Endothelial cell of umbilical vein (primary cell): ENCODE measurements at regions not wholly inside any gene's neighbourhood (a gene's known extent, or its start where the extent isn't known, plus 50 kb on each side); places are given as distances from the start of the nearest gene placed in this dataset.

Source experiments
- BruUV-seq: library from RNA; stranded (reverse); fragments of 400-500 nt; replicated peaks from 2 replicates; lab custom pipeline; 2021; lab: Mats Ljungman, UMichigan
- CTCF ChIA-PET: fragments of 300-600, 350-600 bp; sonication (Branson Sonifier 250); formaldehyde crosslinking; loops from one replicate; lab custom pipeline; 2021; ENCODE audit warnings: antibody characterized with exemption, inconsistent platforms; lab: Charles Lee
- POLR2A ChIA-PET: fragments of 300-600, 350-600 bp; sonication (Branson Sonifier 250); formaldehyde crosslinking; loops from one replicate; lab custom pipeline; 2021; ENCODE audit warnings: antibody characterized with exemption, inconsistent platforms; lab: Charles Lee
- DNase-seq: peaks from one replicate; pipeline ENCODE4 v3.0.0-alpha.2; 2011; ENCODE audit warnings: low read depth, low spot score
- FAIRE-seq: peaks from 2 replicates; lab custom pipeline; 2011; peaks lifted over from hg19 to GRCh38; lab: Jason Lieb, UNC
- H2AFZ ChIP-seq: 2 replicates; pipeline ENCODE4 v1.6.0; 2012; ENCODE audit warnings: low read depth, low read length, control low read depth, inconsistent platforms
- H3K27ac ChIP-seq: 2 replicates; pipeline ENCODE4 v1.5.1; 2011; ENCODE audit warnings: low read depth, mild to moderate bottlenecking, control low read depth, low read length, moderate library complexity; ENCODE audit not compliant: insufficient read depth
- H3K27me3 ChIP-seq, 2 experiments: 2 replicates each; pipeline versions ENCODE4 v1.6.0 to v1.6.1; 2011; ENCODE audit warnings: low read length in 2 of 2, mixed read lengths in 1 of 2; ENCODE audit not compliant: control insufficient read depth in 2 of 2, insufficient read depth in 2 of 2
- H3K36me3 ChIP-seq, 2 experiments: 2 replicates in 1 of 2; 3 replicates in 1 of 2; pipeline ENCODE4 v1.5.1; 2011; ENCODE audit warnings: low read length in 2 of 2, mild to moderate bottlenecking in 1 of 2, moderate library complexity in 1 of 2; ENCODE audit not compliant: control insufficient read depth in 2 of 2, insufficient read depth in 2 of 2; ENCODE audit errors: extremely low read depth in 1 of 2
- H3K4me1 ChIP-seq: 3 replicates; pipeline ENCODE4 v1.5.1; 2011; ENCODE audit warnings: mild to moderate bottlenecking, low read length; ENCODE audit not compliant: control insufficient read depth, insufficient read depth; ENCODE audit errors: extremely low read depth
- H3K4me2 ChIP-seq: 2 replicates; pipeline ENCODE4 v1.6.1; 2011; ENCODE audit warnings: low read length, control low read depth, mixed read lengths; ENCODE audit not compliant: insufficient read depth
- H3K4me3 ChIP-seq, 3 experiments: fragments of 200-600 bp in 1 of 3; sonication (generic), shearing (Covaris generic) in 1 of 3; replicated peaks in 1 of 3; 2 replicates each; pipeline ENCODE4 v1.5.1; 2011 to 2016; ENCODE audit warnings: control low read depth in 3 of 3, low read length in 3 of 3, mild to moderate bottlenecking in 2 of 3, inconsistent platforms in 1 of 3, low read depth in 1 of 3, moderate library complexity in 1 of 3; ENCODE audit not compliant: insufficient read depth in 1 of 3
- H3K79me2 ChIP-seq: 2 replicates; pipeline ENCODE4 v1.6.0; 2012; ENCODE audit warnings: low read length, inconsistent platforms; ENCODE audit not compliant: control insufficient read depth, insufficient read depth
- H3K9ac ChIP-seq: replicated peaks from 2 replicates; pipeline ENCODE3; 2011; ENCODE audit warnings: low read length, control low read depth; ENCODE audit not compliant: insufficient read depth; ENCODE audit errors: extremely low read depth
- H3K9me1 ChIP-seq: replicated peaks from 3 replicates; pipeline ENCODE4 v1.6.0; 2011; ENCODE audit warnings: mild to moderate bottlenecking, low read length; ENCODE audit not compliant: control insufficient read depth, insufficient read depth; ENCODE audit errors: extremely low read depth
- H3K9me3 ChIP-seq: replicated peaks from 2 replicates; pipeline ENCODE4 v1.5.1; 2012; ENCODE audit warnings: low read length, inconsistent platforms; ENCODE audit not compliant: control insufficient read depth, insufficient read depth
- H4K20me1 ChIP-seq: replicated peaks from 2 replicates; pipeline ENCODE3; 2011; ENCODE audit warnings: mild to moderate bottlenecking, low read length; ENCODE audit not compliant: control insufficient read depth, insufficient read depth; ENCODE audit errors: extremely low read depth
- EZH2 ChIP-seq: IDR thresholded peaks from 2 replicates; pipeline ENCODE4 v1.6.1; 2012; ENCODE audit warnings: borderline replicate concordance, low read depth, mild to moderate bottlenecking, moderate library complexity, low read length, inconsistent platforms; ENCODE audit not compliant: severe bottlenecking
- FOS ChIP-seq: IDR thresholded peaks from 2 replicates; pipeline ENCODE4 v1.6.1; 2011; ENCODE audit warnings: mild to moderate bottlenecking, low read length, moderate library complexity, borderline replicate concordance; ENCODE audit not compliant: insufficient read depth
- GATA2 ChIP-seq: IDR thresholded peaks from 2 replicates; pipeline ENCODE4 v1.7.0; 2011; ENCODE audit warnings: low read depth, mild to moderate bottlenecking, moderate library complexity, mixed read lengths, low read length; ENCODE audit not compliant: insufficient read length, insufficient read depth
- JUN ChIP-seq: IDR thresholded peaks from 2 replicates; pipeline ENCODE4 v1.6.1; 2011; ENCODE audit warnings: borderline replicate concordance, low read depth; ENCODE audit not compliant: insufficient read length, insufficient read depth
- MYC ChIP-seq: IDR thresholded peaks from one replicate; pipeline ENCODE4 v1.6.1; 2011; ENCODE audit warnings: mild to moderate bottlenecking, low read depth, low read length
- POLR2A ChIP-seq: IDR thresholded peaks from 2 replicates; pipeline ENCODE4 v1.6.1; 2012; ENCODE audit warnings: low read depth, mild to moderate bottlenecking, control low read depth, low read length
- POLR2AphosphoS5 ChIP-seq: IDR thresholded peaks from 2 replicates; pipeline ENCODE4 v1.6.1; 2012; ENCODE audit warnings: low read depth, mild to moderate bottlenecking, control low read depth, low read length, moderate library complexity; ENCODE audit not compliant: insufficient read depth
- dilution Hi-C: fragments of 300-500 bp; cut with MboI; formaldehyde crosslinking; loops from one replicate; pipeline ENCODE4 v1.15.0; 2019; ENCODE audit warnings: low sequenced_read_pairs; ENCODE audit not compliant: extremely low pct_ligation_motif_present
- intact Hi-C: fragments of 100-400 bp; cut with micrococcal nuclease; formaldehyde crosslinking; loops from one replicate; pipeline ENCODE4 v1.10.0; 2022
- TF ChIP-seq, protein P1 (sequence below): IDR thresholded peaks from 2 replicates; pipeline ENCODE4 v1.6.1; 2011; ENCODE audit not compliant: insufficient read depth, insufficient read length
- TF ChIP-seq, protein P2 (sequence below), 2 donors: IDR thresholded peaks; 1 replicate in 1 of 2; 2 replicates in 1 of 2; pipeline ENCODE4 v1.5.1; 2011; ENCODE audit warnings: low read length in 2 of 2, mild to moderate bottlenecking in 2 of 2, moderate library complexity in 2 of 2, control low read depth in 1 of 2, inconsistent platforms in 1 of 2, low read depth in 1 of 2; ENCODE audit not compliant: insufficient read depth in 1 of 2; ENCODE audit errors: extremely low read depth in 1 of 2

DNA sequence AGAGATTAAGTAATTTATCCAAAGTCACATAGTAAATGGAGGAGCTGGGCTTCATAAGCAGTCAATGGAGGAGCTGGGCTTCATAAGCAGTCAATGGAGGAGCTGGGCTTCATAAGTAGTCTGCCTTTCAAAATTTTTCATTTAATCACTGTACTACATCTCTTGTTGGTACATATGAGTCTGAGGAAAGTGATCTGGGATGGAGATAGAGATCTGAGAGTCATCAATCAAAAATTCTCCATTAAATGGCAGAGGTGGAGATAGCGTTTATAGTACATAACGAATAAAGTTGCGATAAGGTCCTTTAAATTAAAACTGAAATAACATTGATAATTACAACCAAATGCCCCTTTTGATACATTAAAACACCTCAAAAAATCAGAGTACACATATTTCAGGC lies 189.3 kb downstream of the KLF5 start:
- Histone ChIP-seq H3K4me3 (no peak overlapping the region), H2AFZ (no peak overlapping the region), H3K79me2 (no peaks in the 10 kb centered on the region), H3K9me1 (no peaks in the 10 kb centered on the region), H3K9me3 (no peaks in the 10 kb centered on the region), H3K4me2 (no peak overlapping the region), H4K20me1 (no peaks in the 10 kb centered on the region), H3K4me1 (no peaks in the 10 kb centered on the region), H3K27me3 (no peaks in the 10 kb centered on the region), H3K36me3 (no peaks in the 10 kb centered on the region), H3K9ac (no peak overlapping the region), H3K27ac (no peak overlapping the region)
- no peak for FAIRE-seq
- CTCF ChIA-PET: no interaction called here
- TF ChIP-seq GATA2: no peak
- TF ChIP-seq MYC: no peak
- no peak for TF ChIP-seq EZH2
- TF ChIP-seq, protein P1, sequence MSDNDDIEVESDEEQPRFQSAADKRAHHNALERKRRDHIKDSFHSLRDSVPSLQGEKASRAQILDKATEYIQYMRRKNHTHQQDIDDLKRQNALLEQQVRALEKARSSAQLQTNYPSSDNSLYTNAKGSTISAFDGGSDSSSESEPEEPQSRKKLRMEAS: no peak
- TF ChIP-seq, protein P2, sequence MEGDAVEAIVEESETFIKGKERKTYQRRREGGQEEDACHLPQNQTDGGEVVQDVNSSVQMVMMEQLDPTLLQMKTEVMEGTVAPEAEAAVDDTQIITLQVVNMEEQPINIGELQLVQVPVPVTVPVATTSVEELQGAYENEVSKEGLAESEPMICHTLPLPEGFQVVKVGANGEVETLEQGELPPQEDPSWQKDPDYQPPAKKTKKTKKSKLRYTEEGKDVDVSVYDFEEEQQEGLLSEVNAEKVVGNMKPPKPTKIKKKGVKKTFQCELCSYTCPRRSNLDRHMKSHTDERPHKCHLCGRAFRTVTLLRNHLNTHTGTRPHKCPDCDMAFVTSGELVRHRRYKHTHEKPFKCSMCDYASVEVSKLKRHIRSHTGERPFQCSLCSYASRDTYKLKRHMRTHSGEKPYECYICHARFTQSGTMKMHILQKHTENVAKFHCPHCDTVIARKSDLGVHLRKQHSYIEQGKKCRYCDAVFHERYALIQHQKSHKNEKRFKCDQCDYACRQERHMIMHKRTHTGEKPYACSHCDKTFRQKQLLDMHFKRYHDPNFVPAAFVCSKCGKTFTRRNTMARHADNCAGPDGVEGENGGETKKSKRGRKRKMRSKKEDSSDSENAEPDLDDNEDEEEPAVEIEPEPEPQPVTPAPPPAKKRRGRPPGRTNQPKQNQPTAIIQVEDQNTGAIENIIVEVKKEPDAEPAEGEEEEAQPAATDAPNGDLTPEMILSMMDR (IDR thresholded peaks at IDR 0.05; ENCODE audit: extremely low read depth in 1 of 2, insufficient read depth in 1 of 2, low read depth in 1 of 2, low read length in 2 of 2): no peak
- TF ChIP-seq FOS: no peak
- no peak for TF ChIP-seq POLR2AphosphoS5
- TF ChIP-seq JUN: no peak
- no peak for TF ChIP-seq POLR2A
- no TSS peak for BruUV-seq
- POLR2A ChIA-PET: no interaction called here
- no peak for DNase-seq
- dilution Hi-C loops (no loop called here), intact Hi-C loops (no loop called here)
